ENCODE measurements at regions not wholly inside any gene's neighbourhood (a gene's known extent, or its start where the extent isn't known, plus 50 kb on each side); places are given as distances from the start of the nearest gene placed in this dataset.

- H3K27me3 Mint-ChIP-seq (ENCODE audit: low read depth) = no peaks in the 10 kb centered on the region
- no peaks in the 10 kb centered on the region for H3K36me3 Mint-ChIP-seq (ENCODE audit: low read depth)
- H3K4me1 Mint-ChIP-seq = peaks cover 6% of the 10 kb centered on the region
- H3K27ac Mint-ChIP-seq (ENCODE audit: unreplicated experiment) = peak overlapping the region; percentile 3
- no peaks in the 10 kb centered on the region for H3K9me3 Mint-ChIP-seq
- no peak overlapping the region for H3K4me3 Mint-ChIP-seq
- TF ChIP-seq CTCF (conservative IDR thresholded peaks at IDR 0.05) = no peak
- no peak for DNase-seq (ENCODE audit: low read depth, low spot score)
These were observed 729.7 kb downstream of the BRD1 start for GRCh38 chr22:49097966-49098365.

- no peak for DNase-seq (ENCODE audit: low read depth, low spot score)
- no peaks in the 10 kb centered on the region for H3K9me3 Mint-ChIP-seq
- H3K27ac Mint-ChIP-seq (ENCODE audit: unreplicated experiment) = no peak overlapping the region
- no peak for TF ChIP-seq CTCF (conservative IDR thresholded peaks at IDR 0.05)
- peaks cover 6% of the 10 kb centered on the region for H3K4me1 Mint-ChIP-seq
- H3K36me3 Mint-ChIP-seq (ENCODE audit: low read depth) = no peaks in the 10 kb centered on the region
- no peak overlapping the region for H3K4me3 Mint-ChIP-seq
- no peaks in the 10 kb centered on the region for H3K27me3 Mint-ChIP-seq (ENCODE audit: low read depth)
These were observed 730.3 kb downstream of the BRD1 start for GRCh38 chr22:49097171-49097925.

GRCh38 chr22:49096476-49096875, 731.2 kb downstream of the BRD1 start:
- no peak for TF ChIP-seq CTCF (conservative IDR thresholded peaks at IDR 0.05)
- no peaks in the 10 kb centered on the region for H3K9me3 Mint-ChIP-seq
- peaks cover 6% of the 10 kb centered on the region for H3K4me1 Mint-ChIP-seq
- DNase-seq (ENCODE audit: low read depth, low spot score) = no peak
- H3K27me3 Mint-ChIP-seq (ENCODE audit: low read depth) = no peaks in the 10 kb centered on the region
- H3K27ac Mint-ChIP-seq (ENCODE audit: unreplicated experiment) = no peak overlapping the region
- H3K4me3 Mint-ChIP-seq = no peak overlapping the region
- H3K36me3 Mint-ChIP-seq (ENCODE audit: low read depth) = no peaks in the 10 kb centered on the region

GRCh38 chr22:49095366-49095765, 732.3 kb downstream of the BRD1 start:
- no peaks in the 10 kb centered on the region for H3K9me3 Mint-ChIP-seq
- H3K27me3 Mint-ChIP-seq (ENCODE audit: low read depth) = no peaks in the 10 kb centered on the region
- H3K4me3 Mint-ChIP-seq = no peak overlapping the region
- no peaks in the 10 kb centered on the region for H3K36me3 Mint-ChIP-seq (ENCODE audit: low read depth)
- TF ChIP-seq CTCF (conservative IDR thresholded peaks at IDR 0.05) = no peak
- peaks cover 6% of the 10 kb centered on the region for H3K4me1 Mint-ChIP-seq
- DNase-seq (ENCODE audit: low read depth, low spot score) = no peak
- no peak overlapping the region for H3K27ac Mint-ChIP-seq (ENCODE audit: unreplicated experiment)

- Mint-ChIP-seq H3K36me3 (ENCODE audit: low read depth) (no peaks in the 10 kb centered on the region), H3K27ac (ENCODE audit: unreplicated experiment) (peak overlapping the region; percentile 19), H3K27me3 (ENCODE audit: low read depth) (no peaks in the 10 kb centered on the region), H3K4me1 (peaks cover 6% of the 10 kb centered on the region), H3K4me3 (no peak overlapping the region), H3K9me3 (no peaks in the 10 kb centered on the region)
- DNase-seq (ENCODE audit: low read depth, low spot score) = no peak
- TF ChIP-seq CTCF (conservative IDR thresholded peaks at IDR 0.05) = no peak
These were observed 732.8 kb downstream of the BRD1 start for GRCh38 chr22:49094858-49095257.

All from neural crest cell (in vitro differentiated cells).